ENCODE measurements at regions not wholly inside any gene's neighbourhood (a gene's known extent, or its start where the extent isn't known, plus 50 kb on each side); places are given as distances from the start of the nearest gene placed in this dataset.

GRCh38 chr2:12930391-12930790 is 213.7 kb downstream of the TRIB2 start:
- DNase-seq (ENCODE audit: low spot score): no peak

DNA sequence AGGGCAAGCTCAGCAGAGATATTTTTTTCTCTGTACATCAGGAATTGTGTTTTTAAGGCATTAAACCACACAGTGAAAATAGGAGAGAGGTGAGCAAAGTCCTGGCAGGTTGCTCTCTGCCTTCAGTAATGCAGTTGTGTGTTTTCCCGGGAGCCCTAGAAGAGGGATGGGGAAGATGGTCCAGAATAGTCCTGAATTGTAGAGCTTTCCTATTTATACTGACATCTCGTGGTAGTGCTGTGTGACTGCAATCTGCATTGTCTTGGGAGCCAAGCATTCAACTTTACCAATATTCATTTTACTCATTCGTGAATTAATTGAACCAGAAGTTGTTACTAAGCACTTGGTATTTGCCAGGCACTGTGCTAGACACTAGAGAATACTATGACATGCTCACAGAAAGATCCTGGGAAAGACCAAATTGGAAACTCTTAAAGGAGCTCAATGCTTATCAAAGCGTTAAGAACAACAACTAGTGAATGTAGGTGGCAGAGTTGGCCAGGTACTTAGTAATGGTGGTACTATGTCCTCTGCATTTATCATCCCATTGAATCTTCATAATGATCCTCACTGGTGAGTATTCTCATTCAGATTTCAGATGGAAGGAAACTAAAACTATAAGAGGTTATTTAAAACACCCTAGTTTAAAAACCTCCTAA is 214.6 kb downstream of the TRIB2 start:
- peak; percentile 73 for DNase-seq (ENCODE audit: low spot score)

GRCh38 chr2:12932192-12932591 is 215.5 kb downstream of the TRIB2 start:
- DNase-seq (ENCODE audit: low spot score): no peak

DNA sequence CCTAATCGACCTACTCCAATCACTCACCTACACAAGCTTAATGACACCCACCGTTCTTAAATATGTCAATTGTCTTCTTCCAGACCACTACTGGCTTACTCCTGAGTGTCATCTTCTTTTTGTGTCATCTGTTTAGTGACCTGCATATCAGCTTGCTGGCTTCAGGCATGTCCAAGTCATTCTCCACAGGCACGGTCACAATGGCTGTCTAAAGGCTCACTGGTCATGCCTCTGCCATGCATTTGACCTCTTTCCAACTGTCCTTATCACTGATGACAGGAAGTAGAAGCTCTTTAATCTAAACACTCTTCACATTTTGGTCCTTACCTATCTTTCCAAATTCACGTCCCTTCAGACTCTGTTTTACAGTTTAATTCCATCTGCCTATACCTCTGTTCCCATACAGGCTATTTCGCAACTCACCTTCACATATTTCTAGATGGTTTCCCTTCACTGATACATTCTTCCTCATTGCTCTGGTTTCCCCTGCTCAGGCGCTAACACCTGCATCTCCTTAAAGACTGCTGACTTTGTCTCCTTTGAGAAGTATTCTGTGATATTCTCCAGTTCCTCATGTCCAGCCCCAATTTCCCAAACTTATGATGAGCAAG is 217.5 kb downstream of the TRIB2 start:
- DNase-seq (ENCODE audit: low spot score): no peak

DNA sequence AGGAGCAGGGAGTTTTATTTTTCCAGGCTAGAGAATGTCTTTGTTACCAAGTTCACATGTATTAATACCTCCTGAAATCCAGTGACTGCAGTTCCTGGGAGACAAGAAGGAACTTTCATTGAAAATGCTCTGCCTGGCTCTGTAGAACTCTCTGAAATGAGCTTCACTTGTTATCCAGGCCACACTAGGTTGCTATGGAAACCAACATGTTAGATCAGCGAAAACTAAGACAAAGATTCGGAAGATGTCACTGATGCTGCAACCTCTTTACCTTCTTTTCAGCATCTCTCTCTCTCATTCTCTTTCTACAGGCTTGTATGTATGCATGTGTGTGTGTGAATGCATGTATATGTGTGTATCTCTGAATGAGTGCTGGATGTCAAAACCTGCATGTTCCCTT is 218.5 kb downstream of the TRIB2 start:
- DNase-seq (ENCODE audit: low spot score): no peak

GRCh38 chr2:12935796-12936195 is 219.1 kb downstream of the TRIB2 start:
- DNase-seq (ENCODE audit: low spot score): no peak

DNA sequence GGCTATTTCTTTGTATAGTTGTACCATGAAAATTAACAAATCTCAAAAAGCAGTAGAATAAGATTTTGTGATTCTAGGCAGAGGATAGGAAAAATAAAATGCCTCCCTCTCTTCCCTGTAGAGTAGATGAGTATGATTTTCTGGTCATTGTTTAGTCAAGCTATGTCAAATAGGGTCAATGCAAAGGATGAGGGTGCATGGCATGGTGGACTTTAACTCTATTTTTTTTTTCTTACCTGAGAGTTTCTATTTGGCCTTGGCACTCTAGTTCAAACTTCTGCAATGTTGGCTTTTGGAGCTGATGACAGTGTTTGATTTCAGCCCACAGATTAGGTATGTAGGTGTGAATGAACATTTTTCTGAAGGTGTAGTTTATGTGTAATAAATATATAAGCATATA is 224.5 kb downstream of the TRIB2 start:
- no peak for DNase-seq (ENCODE audit: low spot score)

GRCh38 chr2:12948231-12948960 is 231.7 kb downstream of the TRIB2 start:
- no peak for DNase-seq (ENCODE audit: low spot score)

GRCh38 chr2:12948961-12949353 is 232.2 kb downstream of the TRIB2 start:
- DNase-seq (ENCODE audit: low spot score): no peak

DNA sequence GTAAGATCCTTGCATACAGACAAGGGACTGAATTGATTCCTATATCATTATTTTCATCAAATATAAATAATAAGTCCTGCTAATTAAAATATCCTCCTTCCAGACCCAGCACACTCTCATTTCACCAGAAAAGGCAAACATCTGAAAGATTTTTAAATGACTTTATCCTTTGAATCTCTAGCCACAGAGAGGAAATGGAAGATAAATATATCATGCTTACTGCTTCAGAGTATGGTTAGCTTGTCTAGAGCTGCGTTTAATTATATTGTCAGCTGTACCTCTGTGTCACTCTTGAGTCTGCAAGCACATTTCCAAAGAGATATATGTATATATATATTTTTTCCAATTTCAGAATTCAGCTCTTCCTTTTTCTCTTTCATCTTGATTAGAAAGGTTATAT is 232.7 kb downstream of the TRIB2 start:
- no peak for DNase-seq (ENCODE audit: low spot score)

DNA sequence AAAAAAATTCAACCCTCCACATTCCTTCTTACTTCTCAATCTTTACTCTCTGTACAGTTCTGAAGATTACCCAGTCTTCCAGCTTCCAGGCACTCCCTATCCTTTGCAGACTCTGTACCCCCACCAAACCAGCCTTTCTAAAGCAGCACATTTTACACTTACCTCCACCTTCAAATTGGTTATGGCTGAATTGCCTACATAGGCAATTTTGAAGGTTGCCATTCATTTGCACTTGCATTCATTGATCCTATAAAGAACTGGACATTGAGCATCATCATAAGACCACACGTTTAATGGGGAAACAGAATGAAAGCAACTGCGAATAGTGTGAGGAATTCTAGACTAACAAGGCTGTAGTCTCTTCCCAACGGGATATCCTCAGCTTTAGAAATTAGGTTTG is 233.4 kb downstream of the TRIB2 start:
- DNase-seq (ENCODE audit: low spot score): no peak

- peak; percentile 17 for DNase-seq (ENCODE audit: low spot score)
These were observed 234.4 kb downstream of the TRIB2 start for GRCh38 chr2:12950957-12951656.

DNA sequence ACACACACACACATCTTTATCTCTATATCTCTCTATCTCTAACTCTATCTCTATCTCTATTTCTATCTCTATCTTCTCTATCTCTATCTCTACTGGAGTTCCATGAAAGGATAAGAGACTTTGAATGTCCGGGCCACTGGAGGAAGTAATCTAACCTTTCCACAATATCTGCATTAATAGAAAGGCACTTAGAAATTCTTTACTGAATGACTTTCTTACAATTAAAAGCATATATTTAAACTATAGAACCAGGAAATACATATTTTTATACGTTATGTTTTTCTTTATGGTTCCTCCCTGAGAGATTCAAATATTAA is 234.9 kb downstream of the TRIB2 start:
- no peak for DNase-seq (ENCODE audit: low spot score)

GRCh38 chr2:12953596-12953995 is 236.9 kb downstream of the TRIB2 start:
- DNase-seq (ENCODE audit: low spot score): no peak

GRCh38 chr2:12955864-12956263 is 239.1 kb downstream of the TRIB2 start:
- DNase-seq (ENCODE audit: low spot score): no peak

DNA sequence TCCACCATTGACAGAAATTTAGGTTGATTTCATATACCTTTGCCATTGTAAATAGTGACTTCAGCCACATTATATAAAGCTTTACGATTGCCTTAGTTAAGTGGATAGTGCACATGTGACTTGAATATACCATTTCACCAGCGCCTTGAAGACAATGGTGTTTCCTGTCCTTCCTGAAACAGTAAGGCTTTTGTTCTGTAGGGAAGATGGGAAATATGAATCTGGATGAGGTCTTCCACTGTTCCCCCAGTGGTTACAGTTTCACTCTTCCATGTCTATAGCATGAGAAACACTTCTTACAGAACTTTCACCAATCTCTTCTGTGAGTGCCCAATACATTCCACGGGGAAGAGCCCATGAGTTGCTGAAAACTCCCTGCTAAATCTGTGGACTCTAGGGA is 240.5 kb downstream of the TRIB2 start:
- DNase-seq (ENCODE audit: low spot score): no peak

DNA sequence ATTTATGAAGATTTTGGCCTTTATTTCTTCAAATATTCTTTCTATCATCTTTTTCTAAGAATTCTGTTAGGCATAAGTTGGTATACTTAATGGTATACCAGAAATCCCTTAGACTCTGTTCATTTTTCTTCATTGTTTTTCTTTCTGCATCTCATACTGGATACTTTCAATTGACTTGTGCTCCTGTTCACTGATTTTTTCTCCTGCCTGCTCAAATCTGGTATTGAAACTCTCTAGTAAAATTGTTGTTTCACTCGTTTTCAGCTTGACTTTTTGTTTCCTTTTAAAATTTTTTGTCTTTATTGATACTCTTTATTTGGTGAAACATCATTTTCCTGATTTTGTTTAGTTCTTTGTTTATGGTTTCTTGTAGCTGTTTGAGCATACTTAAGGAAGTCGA is 243.2 kb downstream of the TRIB2 start:
- DNase-seq (ENCODE audit: low spot score): no peak

DNA sequence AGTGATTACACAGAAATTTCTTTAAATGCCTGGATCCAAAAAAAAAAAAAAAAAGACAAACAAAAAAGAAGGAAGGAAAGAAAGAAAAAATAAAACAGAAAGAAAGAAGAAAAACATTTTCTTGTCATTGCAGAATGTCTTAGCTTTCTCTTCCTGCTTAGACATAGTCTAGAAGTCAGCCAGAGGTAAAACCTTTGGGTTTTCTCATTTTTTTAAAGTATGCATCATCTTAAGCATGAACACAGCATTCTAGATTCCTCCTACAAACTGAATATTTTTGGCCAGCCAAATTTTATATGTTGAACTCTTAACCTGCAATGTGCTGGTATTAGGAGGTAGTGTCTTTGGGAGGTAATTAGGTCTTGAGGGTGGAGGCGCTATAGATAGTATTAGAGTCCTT is 243.9 kb downstream of the TRIB2 start:
- DNase-seq (ENCODE audit: low spot score): no peak

DNA sequence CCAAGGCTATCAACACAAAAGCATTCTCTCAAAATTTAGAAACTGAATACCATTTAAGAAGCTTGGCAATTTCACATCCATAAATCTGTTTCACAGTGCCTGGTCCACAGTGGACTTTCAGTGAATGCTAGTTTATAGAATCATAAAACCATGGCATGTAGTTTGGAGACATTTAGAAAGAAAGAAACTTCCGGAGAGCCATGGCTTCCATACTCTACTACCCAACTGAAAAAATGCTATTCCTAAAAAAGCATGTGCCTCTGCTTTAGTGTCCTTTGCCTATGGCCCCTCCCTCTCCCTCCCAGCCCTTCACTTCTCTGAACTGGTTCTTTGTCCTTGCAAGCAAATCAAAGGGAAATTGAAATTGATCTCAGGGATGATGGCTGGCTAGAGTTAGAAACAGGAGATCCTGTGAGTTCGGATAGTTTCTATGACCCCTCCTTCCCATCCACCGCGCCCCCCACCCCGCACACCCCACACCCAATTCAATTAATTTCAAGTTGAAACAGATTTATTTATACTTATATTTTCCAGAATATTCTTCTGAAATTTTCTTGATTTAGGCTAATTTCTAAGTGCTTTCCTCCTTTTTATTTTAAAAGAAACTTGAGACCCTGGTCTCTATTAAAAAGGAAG is 248.3 kb downstream of the TRIB2 start:
- DNase-seq (ENCODE audit: low spot score): no peak

GRCh38 chr2:12965540-12966269 is 249.0 kb downstream of the TRIB2 start:
- DNase-seq (ENCODE audit: low spot score): peak; percentile 68

DNA sequence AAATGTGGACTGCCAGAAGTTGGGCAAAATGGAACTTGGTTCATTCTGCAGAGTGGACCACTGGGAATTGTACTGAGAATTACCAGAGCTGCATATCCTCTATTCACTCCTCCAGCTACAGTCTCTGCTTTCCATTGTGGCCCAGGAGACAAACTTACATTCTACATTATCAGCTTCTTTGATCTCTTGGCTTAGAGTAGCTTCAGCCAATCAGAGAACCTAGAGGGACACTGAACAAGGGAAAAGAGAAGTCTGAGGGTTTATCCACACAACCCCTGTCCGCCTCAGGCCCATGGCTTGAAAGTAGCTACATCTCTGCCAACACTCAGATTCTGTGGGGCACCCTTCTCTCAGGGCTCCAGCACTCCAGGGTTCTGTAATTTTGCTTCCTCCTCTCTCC is 251.1 kb downstream of the TRIB2 start:
- no peak for DNase-seq (ENCODE audit: low spot score)

GRCh38 chr2:12968399-12968798 is 251.7 kb downstream of the TRIB2 start:
- DNase-seq (ENCODE audit: low spot score): no peak

Measured in GM03348 (cell line).